ENCODE measurements at regions not wholly inside any gene's neighbourhood (a gene's known extent, or its start where the extent isn't known, plus 50 kb on each side); places are given as distances from the start of the nearest gene placed in this dataset.

DNA sequence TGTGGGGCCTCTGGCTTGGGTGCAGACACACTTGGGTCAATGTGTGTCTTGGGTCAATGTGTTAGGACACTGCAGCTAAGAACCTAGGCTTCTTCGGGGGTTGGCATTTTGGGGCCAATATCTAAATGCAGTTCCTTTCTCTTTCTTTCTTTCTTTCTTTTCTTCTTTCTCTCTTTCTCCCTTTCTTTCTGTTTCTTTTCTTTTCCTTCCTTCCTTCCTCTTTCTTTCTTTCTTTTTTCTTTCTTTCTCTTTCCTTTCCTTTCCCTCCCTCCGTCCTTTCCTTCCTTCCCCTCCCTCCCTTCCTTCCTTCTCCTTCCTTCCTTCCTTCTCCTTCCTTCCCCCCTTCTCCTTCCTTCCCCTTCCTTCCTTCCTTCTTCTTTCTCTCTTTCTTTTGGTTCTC, 57.7 kb upstream of the OSR1 start:
- Histone ChIP-seq H4K20me1 (ENCODE audit: control insufficient read depth, insufficient read depth) (no peaks in the 10 kb centered on the region), H3K4me1 (ENCODE audit: control insufficient read depth, insufficient read depth, low read length) (no peaks in the 10 kb centered on the region), H2AFZ (ENCODE audit: control insufficient read depth, low read depth, low read length) (no peak overlapping the region), H3K9me3 (replicated peaks; ENCODE audit: control insufficient read depth, insufficient read depth, low read length) (no peaks in the 10 kb centered on the region), H3K4me3 (no peak overlapping the region), H3K27me3 (replicated peaks in 1 of 2; ENCODE audit: control insufficient read depth in 2 of 2, insufficient read depth in 2 of 2, low read length in 1 of 2) (no peaks in the 10 kb centered on the region), H3K27ac (ENCODE audit: control insufficient read depth, insufficient read depth) (no peak overlapping the region), H3K79me2 (ENCODE audit: control insufficient read depth, insufficient read depth, low read length) (no peaks in the 10 kb centered on the region), H3K9ac (ENCODE audit: control insufficient read depth, insufficient read depth, low read length) (no peak overlapping the region), H3K36me3 (ENCODE audit: control insufficient read depth in 2 of 2, insufficient read depth in 2 of 2, low read length in 1 of 2) (no peaks in the 10 kb centered on the region), H3K4me2 (ENCODE audit: control insufficient read depth, insufficient read depth) (no peak overlapping the region)
- SMC1A ChIA-PET (ENCODE audit: uncharacterized antibody, unreplicated experiment) = no interaction called here
- CTCF ChIA-PET = no interaction called here
- POLR2A ChIA-PET = no interaction called here
- no peak for ATAC-seq
- in situ Hi-C loops (cut with MboI) = no loop called here
- RAD21 ChIA-PET (ENCODE audit: unreplicated experiment) = no interaction called here
- 0% methylated on average over 2 of the region's 2 CpGs for WGBS (ENCODE audit: insufficient coverage, insufficient replicate concordance, low lambda C conversion rate, missing lambda C conversion rate)
- intact Hi-C loops (cut with micrococcal nuclease; ENCODE audit: unreplicated experiment) = no loop called here
- no peak for DNase-seq (ENCODE audit: low read depth, low spot score)
- BruUV-seq (replicated peaks) = no TSS peak
- no peak for FAIRE-seq
- TF ChIP-seq, protein P1, sequence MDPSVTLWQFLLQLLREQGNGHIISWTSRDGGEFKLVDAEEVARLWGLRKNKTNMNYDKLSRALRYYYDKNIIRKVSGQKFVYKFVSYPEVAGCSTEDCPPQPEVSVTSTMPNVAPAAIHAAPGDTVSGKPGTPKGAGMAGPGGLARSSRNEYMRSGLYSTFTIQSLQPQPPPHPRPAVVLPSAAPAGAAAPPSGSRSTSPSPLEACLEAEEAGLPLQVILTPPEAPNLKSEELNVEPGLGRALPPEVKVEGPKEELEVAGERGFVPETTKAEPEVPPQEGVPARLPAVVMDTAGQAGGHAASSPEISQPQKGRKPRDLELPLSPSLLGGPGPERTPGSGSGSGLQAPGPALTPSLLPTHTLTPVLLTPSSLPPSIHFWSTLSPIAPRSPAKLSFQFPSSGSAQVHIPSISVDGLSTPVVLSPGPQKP (IDR thresholded peaks at IDR 0.05; ENCODE audit: low read depth, low read length) = no peak
- TF ChIP-seq ZNF207 (IDR thresholded peaks at IDR 0.05; ENCODE audit: borderline replicate concordance) (no peak), NR2C2 (IDR thresholded peaks at IDR 0.05; ENCODE audit: borderline replicate concordance, control insufficient read depth, insufficient read length, low read depth) (no peak), SIN3A (IDR thresholded peaks at IDR 0.05; ENCODE audit: low read depth, low read length) (no peak), FOS (IDR thresholded peaks at IDR 0.05; ENCODE audit: borderline replicate concordance, extremely low read depth, insufficient read length) (no peak), RBBP5 (conservative IDR thresholded peaks at IDR 0.05) (no peak), ATF7 (IDR thresholded peaks at IDR 0.05; ENCODE audit: low read depth) (no peak), POLR2AphosphoS5 (IDR thresholded peaks at IDR 0.05; ENCODE audit: low read length) (no peak), ASH2L (IDR thresholded peaks at IDR 0.05; ENCODE audit: borderline replicate concordance, low read depth) (no peak), FOXM1 (IDR thresholded peaks at IDR 0.05; ENCODE audit: low read depth, low read length) (no peak), PAX5 (IDR thresholded peaks at IDR 0.05; ENCODE audit: borderline replicate concordance, low read depth, low read length) (no peak), HDAC2 (IDR thresholded peaks at IDR 0.05) (no peak)
- TF ChIP-seq, protein P2, sequence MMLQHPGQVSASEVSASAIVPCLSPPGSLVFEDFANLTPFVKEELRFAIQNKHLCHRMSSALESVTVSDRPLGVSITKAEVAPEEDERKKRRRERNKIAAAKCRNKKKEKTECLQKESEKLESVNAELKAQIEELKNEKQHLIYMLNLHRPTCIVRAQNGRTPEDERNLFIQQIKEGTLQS (IDR thresholded peaks at IDR 0.05; ENCODE audit: borderline replicate concordance, extremely low read depth, low read depth, low read length) = no peak
- TF ChIP-seq, protein P3, sequence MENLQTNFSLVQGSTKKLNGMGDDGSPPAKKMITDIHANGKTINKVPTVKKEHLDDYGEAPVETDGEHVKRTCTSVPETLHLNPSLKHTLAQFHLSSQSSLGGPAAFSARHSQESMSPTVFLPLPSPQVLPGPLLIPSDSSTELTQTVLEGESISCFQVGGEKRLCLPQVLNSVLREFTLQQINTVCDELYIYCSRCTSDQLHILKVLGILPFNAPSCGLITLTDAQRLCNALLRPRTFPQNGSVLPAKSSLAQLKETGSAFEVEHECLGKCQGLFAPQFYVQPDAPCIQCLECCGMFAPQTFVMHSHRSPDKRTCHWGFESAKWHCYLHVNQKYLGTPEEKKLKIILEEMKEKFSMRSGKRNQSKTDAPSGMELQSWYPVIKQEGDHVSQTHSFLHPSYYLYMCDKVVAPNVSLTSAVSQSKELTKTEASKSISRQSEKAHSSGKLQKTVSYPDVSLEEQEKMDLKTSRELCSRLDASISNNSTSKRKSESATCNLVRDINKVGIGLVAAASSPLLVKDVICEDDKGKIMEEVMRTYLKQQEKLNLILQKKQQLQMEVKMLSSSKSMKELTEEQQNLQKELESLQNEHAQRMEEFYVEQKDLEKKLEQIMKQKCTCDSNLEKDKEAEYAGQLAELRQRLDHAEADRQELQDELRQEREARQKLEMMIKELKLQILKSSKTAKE (IDR thresholded peaks at IDR 0.05; ENCODE audit: low read depth, poor library complexity, severe bottlenecking) = no peak
- TF ChIP-seq, protein P4, sequence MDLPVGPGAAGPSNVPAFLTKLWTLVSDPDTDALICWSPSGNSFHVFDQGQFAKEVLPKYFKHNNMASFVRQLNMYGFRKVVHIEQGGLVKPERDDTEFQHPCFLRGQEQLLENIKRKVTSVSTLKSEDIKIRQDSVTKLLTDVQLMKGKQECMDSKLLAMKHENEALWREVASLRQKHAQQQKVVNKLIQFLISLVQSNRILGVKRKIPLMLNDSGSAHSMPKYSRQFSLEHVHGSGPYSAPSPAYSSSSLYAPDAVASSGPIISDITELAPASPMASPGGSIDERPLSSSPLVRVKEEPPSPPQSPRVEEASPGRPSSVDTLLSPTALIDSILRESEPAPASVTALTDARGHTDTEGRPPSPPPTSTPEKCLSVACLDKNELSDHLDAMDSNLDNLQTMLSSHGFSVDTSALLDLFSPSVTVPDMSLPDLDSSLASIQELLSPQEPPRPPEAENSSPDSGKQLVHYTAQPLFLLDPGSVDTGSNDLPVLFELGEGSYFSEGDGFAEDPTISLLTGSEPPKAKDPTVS (IDR thresholded peaks at IDR 0.05; ENCODE audit: low read depth, low read length) = no peak
- TF ChIP-seq, protein P5, sequence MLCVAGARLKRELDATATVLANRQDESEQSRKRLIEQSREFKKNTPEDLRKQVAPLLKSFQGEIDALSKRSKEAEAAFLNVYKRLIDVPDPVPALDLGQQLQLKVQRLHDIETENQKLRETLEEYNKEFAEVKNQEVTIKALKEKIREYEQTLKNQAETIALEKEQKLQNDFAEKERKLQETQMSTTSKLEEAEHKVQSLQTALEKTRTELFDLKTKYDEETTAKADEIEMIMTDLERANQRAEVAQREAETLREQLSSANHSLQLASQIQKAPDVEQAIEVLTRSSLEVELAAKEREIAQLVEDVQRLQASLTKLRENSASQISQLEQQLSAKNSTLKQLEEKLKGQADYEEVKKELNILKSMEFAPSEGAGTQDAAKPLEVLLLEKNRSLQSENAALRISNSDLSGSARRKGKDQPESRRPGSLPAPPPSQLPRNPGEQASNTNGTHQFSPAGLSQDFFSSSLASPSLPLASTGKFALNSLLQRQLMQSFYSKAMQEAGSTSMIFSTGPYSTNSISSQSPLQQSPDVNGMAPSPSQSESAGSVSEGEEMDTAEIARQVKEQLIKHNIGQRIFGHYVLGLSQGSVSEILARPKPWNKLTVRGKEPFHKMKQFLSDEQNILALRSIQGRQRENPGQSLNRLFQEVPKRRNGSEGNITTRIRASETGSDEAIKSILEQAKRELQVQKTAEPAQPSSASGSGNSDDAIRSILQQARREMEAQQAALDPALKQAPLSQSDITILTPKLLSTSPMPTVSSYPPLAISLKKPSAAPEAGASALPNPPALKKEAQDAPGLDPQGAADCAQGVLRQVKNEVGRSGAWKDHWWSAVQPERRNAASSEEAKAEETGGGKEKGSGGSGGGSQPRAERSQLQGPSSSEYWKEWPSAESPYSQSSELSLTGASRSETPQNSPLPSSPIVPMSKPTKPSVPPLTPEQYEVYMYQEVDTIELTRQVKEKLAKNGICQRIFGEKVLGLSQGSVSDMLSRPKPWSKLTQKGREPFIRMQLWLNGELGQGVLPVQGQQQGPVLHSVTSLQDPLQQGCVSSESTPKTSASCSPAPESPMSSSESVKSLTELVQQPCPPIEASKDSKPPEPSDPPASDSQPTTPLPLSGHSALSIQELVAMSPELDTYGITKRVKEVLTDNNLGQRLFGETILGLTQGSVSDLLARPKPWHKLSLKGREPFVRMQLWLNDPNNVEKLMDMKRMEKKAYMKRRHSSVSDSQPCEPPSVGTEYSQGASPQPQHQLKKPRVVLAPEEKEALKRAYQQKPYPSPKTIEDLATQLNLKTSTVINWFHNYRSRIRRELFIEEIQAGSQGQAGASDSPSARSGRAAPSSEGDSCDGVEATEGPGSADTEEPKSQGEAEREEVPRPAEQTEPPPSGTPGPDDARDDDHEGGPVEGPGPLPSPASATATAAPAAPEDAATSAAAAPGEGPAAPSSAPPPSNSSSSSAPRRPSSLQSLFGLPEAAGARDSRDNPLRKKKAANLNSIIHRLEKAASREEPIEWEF (IDR thresholded peaks at IDR 0.05; ENCODE audit: insufficient replicate concordance, low read depth, low read length) = no peak

Measured in GM12878 (cell line).